Body of pancreas (tissue), 4 donors: ENCODE measurements at regions not wholly inside any gene's neighbourhood (a gene's known extent, or its start where the extent isn't known, plus 50 kb on each side); places are given as distances from the start of the nearest gene placed in this dataset.

Experiments
- ATAC-seq: fragments of 150-250 bp; one replicate; pipeline ENCODE4 v1.9.1; 2016
- DNase-seq, 4 donors: peaks; one replicate each; pipeline ENCODE4 v3.0.0-alpha.2; 2019
- H3K27ac ChIP-seq, 4 donors: fragments of 200-600 bp; sonication (generic); 1 replicate in 3 of 4; 2 replicates in 1 of 4; pipeline versions ENCODE4 v1.5.1 to v1.6.1; 2016 to 2019; ENCODE audit warnings: mild to moderate bottlenecking in 1 of 4, mixed read lengths in 1 of 4, moderate library complexity in 1 of 4
- H3K27me3 ChIP-seq, 2 donors: fragments of 200-600 bp; sonication (generic); one replicate each; pipeline ENCODE4 v1.6.0; 2016; ENCODE audit warnings: mild to moderate bottlenecking in 1 of 2
- H3K36me3 ChIP-seq, 2 donors: fragments of 200-600 bp; sonication (generic); replicated peaks in 1 of 2; 2 replicates each; pipeline ENCODE4 v1.5.1; 2016; ENCODE audit warnings: low read depth in 2 of 2; ENCODE audit not compliant: insufficient read depth in 1 of 2
- H3K4me1 ChIP-seq: fragments of 200-600 bp; sonication (generic); one replicate; pipeline ENCODE4 v1.6.0; 2016
- H3K4me3 ChIP-seq, 2 donors: fragments of 200-600 bp; sonication (generic); 1 replicate in 1 of 2; 2 replicates in 1 of 2; pipeline ENCODE4 v1.5.1; 2016 to 2019
- H3K9me3 ChIP-seq, 3 donors: fragments of 200-600 bp; sonication (generic); 1 replicate in 2 of 3; 2 replicates in 1 of 3; pipeline ENCODE4 v1.5.1; 2016
- POLR2A ChIP-seq, 3 donors: fragments of 450-650 bp; IDR thresholded peaks; one replicate each; pipeline ENCODE4 v1.6.1; 2016; ENCODE audit warnings: antibody characterized with exemption in 3 of 3, mild to moderate bottlenecking in 2 of 3
- WGBS, 2 donors: methylation state at CpG; one replicate each; pipeline ENCODE4 v1.1.5; 2017; 5-methylcytosine and 5-hydroxymethylcytosine counted together
- intact Hi-C: fragments of 100-400 bp; cut with DNase I; formaldehyde crosslinking; loops from one replicate; pipeline ENCODE4 v1.15.1; 2023
- TF ChIP-seq, protein P1 (sequence below), 7 experiments: fragments of 450-650 bp in 4 of 7; fragments of 200-600 bp in 3 of 7; sonication (generic) in 3 of 7; IDR thresholded peaks; one replicate each; pipeline ENCODE4 v1.5.1; 2016 to 2019; ENCODE audit warnings: antibody characterized with exemption in 7 of 7

DNA sequence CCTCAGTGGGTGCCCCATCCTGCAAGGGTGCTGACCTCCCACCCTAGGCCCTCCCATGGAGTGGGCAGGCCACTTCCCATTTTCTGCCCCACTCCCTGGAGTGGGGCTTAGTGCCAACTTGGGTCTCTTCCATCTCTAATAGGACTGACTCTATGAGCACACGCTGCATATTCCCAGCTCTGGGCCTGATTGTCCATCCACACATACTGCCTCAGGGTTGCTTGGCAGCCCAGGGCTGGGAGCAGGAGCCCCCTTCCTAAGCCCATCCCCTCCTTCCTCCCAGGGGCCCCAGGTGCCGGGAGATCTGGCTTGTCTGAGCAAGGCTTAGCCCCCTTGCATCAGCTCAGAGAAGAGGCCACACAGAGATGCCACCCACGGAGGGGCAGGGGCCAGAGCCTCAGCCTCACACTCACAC is 55.1 kb downstream of the PJA1 start:
- WGBS, 2 donors, result 40 to 67% methylated on average over 1 of the region's 3 CpGs
- Histone ChIP-seq H3K9me3 (no peaks in the 10 kb centered on the region), H3K4me3 (no peak overlapping the region), H3K27ac (no peak overlapping the region), H3K36me3 (no peaks in the 10 kb centered on the region), H3K27me3 (no peaks in the 10 kb centered on the region), H3K4me1 (peaks cover 6% of the 10 kb centered on the region)
- intact Hi-C loops, result no loop called here
- ATAC-seq, result no peak
- TF ChIP-seq, protein P1, sequence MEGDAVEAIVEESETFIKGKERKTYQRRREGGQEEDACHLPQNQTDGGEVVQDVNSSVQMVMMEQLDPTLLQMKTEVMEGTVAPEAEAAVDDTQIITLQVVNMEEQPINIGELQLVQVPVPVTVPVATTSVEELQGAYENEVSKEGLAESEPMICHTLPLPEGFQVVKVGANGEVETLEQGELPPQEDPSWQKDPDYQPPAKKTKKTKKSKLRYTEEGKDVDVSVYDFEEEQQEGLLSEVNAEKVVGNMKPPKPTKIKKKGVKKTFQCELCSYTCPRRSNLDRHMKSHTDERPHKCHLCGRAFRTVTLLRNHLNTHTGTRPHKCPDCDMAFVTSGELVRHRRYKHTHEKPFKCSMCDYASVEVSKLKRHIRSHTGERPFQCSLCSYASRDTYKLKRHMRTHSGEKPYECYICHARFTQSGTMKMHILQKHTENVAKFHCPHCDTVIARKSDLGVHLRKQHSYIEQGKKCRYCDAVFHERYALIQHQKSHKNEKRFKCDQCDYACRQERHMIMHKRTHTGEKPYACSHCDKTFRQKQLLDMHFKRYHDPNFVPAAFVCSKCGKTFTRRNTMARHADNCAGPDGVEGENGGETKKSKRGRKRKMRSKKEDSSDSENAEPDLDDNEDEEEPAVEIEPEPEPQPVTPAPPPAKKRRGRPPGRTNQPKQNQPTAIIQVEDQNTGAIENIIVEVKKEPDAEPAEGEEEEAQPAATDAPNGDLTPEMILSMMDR (IDR thresholded peaks at IDR 0.05), result no peak
- TF ChIP-seq POLR2A (IDR thresholded peaks at IDR 0.05), result no peak
- DNase-seq, result no peak

DNA sequence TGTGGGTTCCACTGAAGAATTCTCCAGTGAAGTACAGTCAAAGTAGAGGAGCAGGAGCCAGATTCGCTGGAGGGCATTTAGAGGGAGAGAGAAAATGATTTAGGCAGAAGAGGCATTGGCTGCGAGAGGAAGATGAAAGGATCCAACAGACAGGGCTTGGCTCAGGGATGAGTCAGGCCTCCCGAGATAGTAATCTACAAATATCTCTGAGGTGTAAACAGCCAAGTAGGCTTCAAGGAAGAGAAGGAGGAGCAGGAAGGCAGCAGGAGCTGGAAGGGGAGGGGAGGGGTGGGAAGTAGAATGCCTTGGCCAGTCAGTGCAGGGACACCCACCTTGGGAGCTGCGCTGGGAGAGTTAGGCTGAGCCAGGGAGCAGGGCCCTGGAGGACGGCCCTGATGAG is 55.5 kb downstream of the PJA1 start:
- H3K27me3 ChIP-seq, result no peaks in the 10 kb centered on the region
- intact Hi-C loops, result no loop called here
- peaks cover 6% of the 10 kb centered on the region for H3K4me1 ChIP-seq
- H3K36me3 ChIP-seq, result no peaks in the 10 kb centered on the region
- H3K4me3 ChIP-seq, result no peak overlapping the region
- no peaks in the 10 kb centered on the region for H3K9me3 ChIP-seq
- DNase-seq, result no peak
- no peak overlapping the region for H3K27ac ChIP-seq
- ATAC-seq, result no peak
- WGBS, 2 donors, result 65 to 79% methylated on average over 3 to 5 of the region's 5 CpGs
- no peak for TF ChIP-seq POLR2A (IDR thresholded peaks at IDR 0.05)
- TF ChIP-seq, protein P1 (IDR thresholded peaks at IDR 0.05), result no peak

DNA sequence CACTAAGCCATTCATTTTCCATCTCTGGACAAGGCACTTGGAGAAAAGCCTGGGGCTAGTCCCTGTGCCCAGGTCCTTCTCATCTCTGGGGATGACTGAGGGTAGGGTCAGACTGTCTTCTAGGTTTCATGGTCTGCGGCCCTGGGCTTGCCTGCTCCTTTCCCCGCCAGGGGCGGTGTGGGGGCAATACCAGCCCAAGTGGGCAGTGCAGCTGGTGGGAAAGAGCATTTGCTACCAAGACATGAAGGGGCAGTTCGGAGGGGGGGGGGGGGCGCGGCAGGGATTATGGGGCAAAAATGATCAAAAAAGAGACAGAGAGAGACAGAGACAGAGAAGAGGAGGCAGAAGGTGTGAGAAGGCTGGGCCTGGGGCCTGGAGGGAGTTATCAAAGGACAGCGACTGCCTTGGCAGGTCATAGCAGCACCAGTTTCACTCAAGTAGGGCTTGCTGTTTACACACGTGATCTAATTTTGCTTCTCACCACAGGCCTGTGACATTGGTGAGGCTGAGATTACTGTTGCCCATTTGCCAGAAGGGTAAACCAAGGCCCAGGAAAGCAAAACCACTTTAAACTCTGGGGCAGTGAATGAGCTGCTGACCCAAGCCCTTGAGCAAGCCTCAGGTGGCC is 56.1 kb downstream of the PJA1 start:
- no peak for ATAC-seq
- Histone ChIP-seq H3K4me1 (peaks cover 6% of the 10 kb centered on the region), H3K27ac (no peak overlapping the region), H3K27me3 (no peaks in the 10 kb centered on the region), H3K36me3 (no peaks in the 10 kb centered on the region), H3K4me3 (no peak overlapping the region), H3K9me3 (no peaks in the 10 kb centered on the region)
- DNase-seq, result no peak
- WGBS, 2 donors, result 89 to 96% methylated on average over 4 to 5 of the region's 8 CpGs
- no peak for TF ChIP-seq POLR2A (IDR thresholded peaks at IDR 0.05)
- TF ChIP-seq, protein P1 (IDR thresholded peaks at IDR 0.05), result no peak
- intact Hi-C loops, result no loop called here

DNA sequence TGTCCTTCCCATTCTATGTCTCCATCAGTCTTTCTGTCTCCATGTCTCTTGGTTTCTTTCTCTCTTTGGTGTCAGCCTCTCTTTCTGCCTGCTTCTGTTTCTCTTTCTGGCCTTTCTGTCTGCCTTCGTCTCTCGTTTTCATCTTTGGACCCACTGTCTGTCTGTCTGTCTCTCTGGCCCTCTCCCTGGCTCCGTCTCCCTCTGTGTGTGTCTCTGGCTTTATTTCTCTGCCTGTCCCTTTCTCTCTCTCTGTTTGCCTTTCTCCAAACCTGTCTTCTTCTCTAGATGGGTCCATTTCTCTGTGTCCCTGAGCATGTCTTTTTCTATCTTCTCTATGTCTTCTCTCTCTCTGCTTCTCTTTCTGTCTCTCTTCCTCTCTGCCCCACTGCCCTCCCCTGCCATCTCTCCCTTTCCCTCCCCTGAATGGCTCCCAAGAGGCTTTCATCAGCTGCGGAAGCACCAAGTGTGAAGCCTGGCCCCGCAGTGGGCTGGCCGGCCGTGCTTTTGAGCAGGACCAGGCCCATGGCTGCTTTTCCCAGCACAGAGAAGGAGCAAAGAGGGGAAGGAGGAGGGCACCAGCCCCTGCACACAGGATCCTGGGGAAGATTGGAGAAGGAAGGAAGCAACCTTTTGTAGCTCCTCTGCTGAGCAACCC is 57.4 kb downstream of the PJA1 start:
- WGBS, 2 donors, result 76 to 80% methylated on average over 1 to 7 of the region's 7 CpGs
- Histone ChIP-seq H3K27ac (no peak overlapping the region), H3K36me3 (no peaks in the 10 kb centered on the region), H3K4me3 (no peak overlapping the region), H3K27me3 (no peaks in the 10 kb centered on the region), H3K9me3 (no peaks in the 10 kb centered on the region), H3K4me1 (peaks cover 6% of the 10 kb centered on the region)
- ATAC-seq, result no peak
- TF ChIP-seq, protein P1 (IDR thresholded peaks at IDR 0.05), result no peak
- TF ChIP-seq POLR2A (IDR thresholded peaks at IDR 0.05), result no peak
- no peak for DNase-seq
- intact Hi-C loops, result no loop called here
